Lower lobe of right lung (tissue), 2 donors: ENCODE measurements at regions not wholly inside any gene's neighbourhood (a gene's known extent, or its start where the extent isn't known, plus 50 kb on each side); places are given as distances from the start of the nearest gene placed in this dataset.

ENCODE experiments used
- ATAC-seq, 2 donors: fragments of 200-7000 bp; cut with Tn5 transposase; one replicate each; pipeline ENCODE4 v1.9.1; 2020 to 2022; ENCODE audit warnings: mild to moderate bottlenecking in 2 of 2, moderate library complexity in 2 of 2
- DNase-seq: peaks from one replicate; pipeline ENCODE4 v3.0.0-alpha.2; 2020
- H3K27ac ChIP-seq: fragments of 200-600 bp; one replicate; pipeline ENCODE4 v1.8.0; 2022
- H3K27me3 ChIP-seq: fragments of 200-600 bp; one replicate; pipeline ENCODE4 v1.8.0; 2022; ENCODE audit warnings: low read depth
- H3K36me3 ChIP-seq: fragments of 200-600 bp; one replicate; pipeline ENCODE4 v1.8.0; 2022; ENCODE audit warnings: mild to moderate bottlenecking
- H3K4me1 ChIP-seq: fragments of 200-600 bp; one replicate; pipeline ENCODE4 v1.8.0; 2022
- H3K4me3 ChIP-seq: fragments of 200-600 bp; one replicate; pipeline ENCODE4 v1.8.0; 2022; ENCODE audit warnings: mild to moderate bottlenecking
- H3K9me3 ChIP-seq: fragments of 200-600 bp; one replicate; pipeline ENCODE4 v1.8.0; 2022
- intact Hi-C: fragments of 100-400 bp; cut with DNase I; formaldehyde crosslinking; loops from one replicate; pipeline ENCODE4 v1.11.0; 2022
- TF ChIP-seq, protein P1 (sequence below): fragments of 200-600 bp; IDR thresholded peaks from one replicate; pipeline ENCODE4 v1.8.0; 2022; ENCODE audit warnings: antibody characterized with exemption, mild to moderate bottlenecking
- donor health status: DM: no; HTN: yes; CAD: no; lungs with severe emphysema.

DNA sequence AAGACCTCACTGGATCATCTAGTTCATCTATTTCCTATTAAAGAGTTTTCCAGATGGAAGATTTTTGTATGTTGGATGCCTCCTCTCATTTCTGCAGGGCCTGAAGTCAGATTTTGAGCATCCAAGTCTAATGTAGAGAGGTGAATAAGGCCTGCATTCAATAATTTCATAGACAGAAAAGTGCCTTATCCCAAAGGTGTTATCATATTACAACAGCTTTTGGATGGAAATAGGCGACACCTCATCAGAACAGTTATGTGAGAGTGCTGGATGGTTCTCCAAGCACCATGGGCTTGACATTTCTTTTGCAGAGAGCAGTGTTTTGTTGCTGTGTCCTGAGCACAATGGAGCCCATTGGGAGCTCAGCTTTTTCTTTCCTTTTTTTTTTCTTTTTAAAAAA lies 162.4 kb upstream of the MEOX2 start:
- no peaks in the 10 kb centered on the region for H3K27me3 ChIP-seq
- H3K9me3 ChIP-seq: no peaks in the 10 kb centered on the region
- ATAC-seq (no peak), DNase-seq (no peak)
- no peak overlapping the region for H3K4me3 ChIP-seq
- peaks cover 5% of the 10 kb centered on the region for H3K4me1 ChIP-seq
- TF ChIP-seq, protein P1, sequence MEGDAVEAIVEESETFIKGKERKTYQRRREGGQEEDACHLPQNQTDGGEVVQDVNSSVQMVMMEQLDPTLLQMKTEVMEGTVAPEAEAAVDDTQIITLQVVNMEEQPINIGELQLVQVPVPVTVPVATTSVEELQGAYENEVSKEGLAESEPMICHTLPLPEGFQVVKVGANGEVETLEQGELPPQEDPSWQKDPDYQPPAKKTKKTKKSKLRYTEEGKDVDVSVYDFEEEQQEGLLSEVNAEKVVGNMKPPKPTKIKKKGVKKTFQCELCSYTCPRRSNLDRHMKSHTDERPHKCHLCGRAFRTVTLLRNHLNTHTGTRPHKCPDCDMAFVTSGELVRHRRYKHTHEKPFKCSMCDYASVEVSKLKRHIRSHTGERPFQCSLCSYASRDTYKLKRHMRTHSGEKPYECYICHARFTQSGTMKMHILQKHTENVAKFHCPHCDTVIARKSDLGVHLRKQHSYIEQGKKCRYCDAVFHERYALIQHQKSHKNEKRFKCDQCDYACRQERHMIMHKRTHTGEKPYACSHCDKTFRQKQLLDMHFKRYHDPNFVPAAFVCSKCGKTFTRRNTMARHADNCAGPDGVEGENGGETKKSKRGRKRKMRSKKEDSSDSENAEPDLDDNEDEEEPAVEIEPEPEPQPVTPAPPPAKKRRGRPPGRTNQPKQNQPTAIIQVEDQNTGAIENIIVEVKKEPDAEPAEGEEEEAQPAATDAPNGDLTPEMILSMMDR: no peak
- no peak overlapping the region for H3K27ac ChIP-seq
- intact Hi-C loops: no loop called here
- no peaks in the 10 kb centered on the region for H3K36me3 ChIP-seq

- intact Hi-C loops: no loop called here
- ATAC-seq: no peak
- TF ChIP-seq, protein P1: no peak
- no peaks in the 10 kb centered on the region for H3K9me3 ChIP-seq
- DNase-seq: no peak
- H3K27ac ChIP-seq: no peak overlapping the region
- H3K4me1 ChIP-seq: peaks cover 5% of the 10 kb centered on the region
- no peaks in the 10 kb centered on the region for H3K27me3 ChIP-seq
- H3K36me3 ChIP-seq: no peaks in the 10 kb centered on the region
- H3K4me3 ChIP-seq: no peak overlapping the region
Observed at GRCh38 chr7:15848362-15848761, 161.9 kb upstream of the MEOX2 start.

DNA sequence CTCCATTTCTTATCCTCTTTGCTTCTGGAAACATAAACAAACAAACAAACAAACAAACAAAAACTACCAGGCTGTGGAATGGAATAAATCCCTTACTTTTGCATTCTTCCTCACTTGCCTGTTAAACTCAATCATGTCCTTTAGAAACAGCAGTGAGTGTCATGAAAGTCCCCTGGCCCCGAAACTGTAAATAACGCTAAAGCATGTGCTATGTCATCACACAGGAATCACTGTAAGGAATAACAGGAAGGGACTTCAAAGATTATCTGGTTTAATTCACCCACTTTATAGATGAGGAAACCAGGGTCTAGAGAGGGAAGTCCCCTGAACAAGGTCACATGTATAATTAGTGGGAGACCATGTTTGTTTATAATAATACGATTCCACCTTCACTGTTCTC lies 159.4 kb upstream of the MEOX2 start:
- no peak for DNase-seq
- no peak overlapping the region for H3K4me3 ChIP-seq
- intact Hi-C loops: no loop called here
- peaks cover 5% of the 10 kb centered on the region for H3K4me1 ChIP-seq
- H3K36me3 ChIP-seq: no peaks in the 10 kb centered on the region
- no peak for ATAC-seq
- H3K27ac ChIP-seq: no peak overlapping the region
- no peaks in the 10 kb centered on the region for H3K9me3 ChIP-seq
- TF ChIP-seq, protein P1: no peak
- H3K27me3 ChIP-seq: no peaks in the 10 kb centered on the region

GRCh38 chr7:15845461-15845860 lies 159.0 kb upstream of the MEOX2 start:
- H3K4me1 ChIP-seq: peaks cover 5% of the 10 kb centered on the region
- H3K36me3 ChIP-seq: no peaks in the 10 kb centered on the region
- TF ChIP-seq, protein P1: no peak
- no peak for ATAC-seq
- no peak for DNase-seq
- no peaks in the 10 kb centered on the region for H3K27me3 ChIP-seq
- no peak overlapping the region for H3K27ac ChIP-seq
- no peak overlapping the region for H3K4me3 ChIP-seq
- intact Hi-C loops: no loop called here
- no peaks in the 10 kb centered on the region for H3K9me3 ChIP-seq

DNA sequence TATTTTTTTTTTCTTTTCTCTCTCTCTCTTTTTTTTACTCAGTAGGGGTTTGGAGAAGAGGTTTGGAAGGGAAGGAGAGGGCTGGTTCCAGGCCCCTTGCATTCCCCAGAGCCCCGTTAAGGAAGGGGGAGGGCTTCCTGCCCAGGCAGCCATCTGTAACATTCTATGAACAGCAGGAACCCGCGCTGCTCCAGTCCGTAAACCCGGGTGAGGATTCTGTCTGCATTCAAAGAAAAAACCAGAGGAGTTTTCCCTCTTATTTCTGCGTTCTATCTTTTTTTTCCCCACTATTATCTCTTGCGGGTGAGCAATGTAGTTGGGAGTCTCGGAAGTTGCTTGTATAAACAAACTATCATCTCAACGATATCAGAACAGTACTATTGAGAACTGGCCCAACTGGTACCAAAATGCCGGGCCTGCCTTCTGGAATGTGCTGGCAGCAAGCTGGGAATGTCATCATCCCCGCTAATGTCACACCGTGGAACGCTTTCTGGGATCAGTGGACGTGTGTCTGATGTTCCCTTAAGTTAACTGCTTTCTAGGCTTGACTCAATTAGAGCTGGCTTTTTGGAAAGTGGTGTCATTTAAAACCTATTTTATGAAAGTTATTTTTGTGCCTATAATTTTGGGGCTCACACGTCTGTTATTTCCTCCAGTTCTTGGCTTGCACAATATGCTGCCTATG lies 153.1 kb upstream of the MEOX2 start:
- peak; percentile 53 to 69 for ATAC-seq
- no peaks in the 10 kb centered on the region for H3K27me3 ChIP-seq
- H3K4me3 ChIP-seq: peak overlapping the region; percentile 34
- peak; percentile 46 for DNase-seq
- intact Hi-C loops: no loop called here
- H3K4me1 ChIP-seq: no peaks in the 10 kb centered on the region
- TF ChIP-seq, protein P1: no peak
- H3K27ac ChIP-seq: peak overlapping the region; percentile 70
- no peaks in the 10 kb centered on the region for H3K36me3 ChIP-seq
- no peaks in the 10 kb centered on the region for H3K9me3 ChIP-seq
